B cell (primary cell): ENCODE measurements at regions not wholly inside any gene's neighbourhood (a gene's known extent, or its start where the extent isn't known, plus 50 kb on each side); places are given as distances from the start of the nearest gene placed in this dataset.
"Not testable (repeated sequence)": the region's sequence is repeated elsewhere in the genome, so short reads cannot be mapped to it uniquely, and the experiment has no call there.

Experiments used
- ATAC-seq: fragments of 200-7000 bp; cut with Tn5 transposase; one replicate; pipeline ENCODE4 v1.10.0; 2021; ENCODE audit warnings: low read depth, mild to moderate bottlenecking, moderate number of reproducible peaks, moderate library complexity
- CTCF ChIA-PET: fragments of 350-600 bp; sonication (Branson Sonifier 250); formaldehyde crosslinking; loops from one replicate; lab custom pipeline; 2021; ENCODE audit warnings: antibody characterized with exemption, inconsistent platforms; lab: Charles Lee
- POLR2A ChIA-PET: fragments of 350-600 bp; sonication (Branson Sonifier 250); formaldehyde crosslinking; loops from one replicate; lab custom pipeline; 2021; ENCODE audit warnings: antibody characterized with exemption; lab: Charles Lee
- DNase-seq: peaks from one replicate; pipeline ENCODE4 v3.0.0; 2013
- H2AFZ ChIP-seq: 2 replicates; pipeline ENCODE4 v1.6.1; 2012; ENCODE audit warnings: mild to moderate bottlenecking, low read depth, low read length; ENCODE audit not compliant: insufficient read depth, poor library complexity, severe bottlenecking
- H3K27ac ChIP-seq, 2 donors: 1 replicate in 1 of 2; 2 replicates in 1 of 2; pipeline ENCODE4 v1.5.1; 2012 to 2013; ENCODE audit warnings: low read length in 2 of 2, mild to moderate bottlenecking in 2 of 2, moderate library complexity in 1 of 2
- H3K27me3 ChIP-seq, 4 experiments: fragments of 200-600 bp in 1 of 4; sonication (generic) in 1 of 4; replicated peaks in 1 of 4; 1 replicate in 2 of 4; 2 replicates in 2 of 4; pipeline versions ENCODE4 v1.6.1 to v1.7.0; 2013 to 2016; ENCODE audit warnings: low read length in 3 of 4, mild to moderate bottlenecking in 2 of 4, mixed read lengths in 1 of 4, moderate library complexity in 1 of 4; ENCODE audit not compliant: insufficient read depth in 4 of 4, control insufficient read depth in 3 of 4; ENCODE audit errors: control extremely low read depth in 1 of 4
- H3K36me3 ChIP-seq, 2 experiments: replicated peaks in 1 of 2; 1 replicate in 1 of 2; 2 replicates in 1 of 2; pipeline versions ENCODE4 v1.6.1 to v1.7.1; 2013; ENCODE audit warnings: low read length in 1 of 2; ENCODE audit not compliant: insufficient read depth in 2 of 2, control insufficient read depth in 1 of 2; ENCODE audit errors: control extremely low read depth in 1 of 2, extremely low read depth in 1 of 2
- H3K4me1 ChIP-seq, 2 donors: fragments of 200-600 bp in 1 of 2; sonication (generic) in 1 of 2; 1 replicate in 1 of 2; 2 replicates in 1 of 2; pipeline versions ENCODE4 v1.5.1 to v1.6.1; 2013 to 2017; ENCODE audit warnings: low read length in 2 of 2; ENCODE audit not compliant: control insufficient read depth in 2 of 2, insufficient read depth in 2 of 2
- H3K4me2 ChIP-seq: replicated peaks from 2 replicates; pipeline ENCODE3; 2012; ENCODE audit warnings: mild to moderate bottlenecking, low read depth, low read length; ENCODE audit not compliant: poor library complexity, severe bottlenecking
- H3K4me3 ChIP-seq, 5 experiments: fragments of 200-600 bp in 1 of 5; sonication (generic) in 1 of 5; 1 replicate in 3 of 5; 2 replicates in 2 of 5; pipeline versions ENCODE4 v1.5.1 to v1.7.0; 2011 to 2016; ENCODE audit warnings: low read length in 4 of 5, mild to moderate bottlenecking in 4 of 5, low read depth in 2 of 5, control low read depth in 1 of 5, moderate library complexity in 1 of 5; ENCODE audit not compliant: insufficient read depth in 1 of 5; ENCODE audit errors: control extremely low read depth in 1 of 5, extremely low read depth in 1 of 5
- H3K79me2 ChIP-seq: fragments of 200-600 bp; sonication (generic); one replicate; pipeline ENCODE4 v1.6.0; 2016; ENCODE audit warnings: low read length; ENCODE audit not compliant: control insufficient read depth, insufficient read depth
- H3K9ac ChIP-seq: fragments of 200-600 bp; sonication (generic); 2 replicates; pipeline ENCODE4 v1.6.1; 2017; ENCODE audit warnings: mild to moderate bottlenecking, low read length, moderate library complexity
- H3K9me3 ChIP-seq, 3 donors: one replicate each; pipeline versions ENCODE4 v1.6.1 to v1.7.1; 2013; ENCODE audit warnings: low read length in 2 of 3; ENCODE audit not compliant: control insufficient read depth in 2 of 3, insufficient read depth in 1 of 3; ENCODE audit errors: control extremely low read depth in 1 of 3
- H4K20me1 ChIP-seq: 2 replicates; pipeline ENCODE4 v1.6.0; 2012; ENCODE audit warnings: mild to moderate bottlenecking, low read length; ENCODE audit not compliant: insufficient read depth, control insufficient read depth, poor library complexity, severe bottlenecking
- H3K27ac Mint-ChIP-seq: one replicate; pipeline ENCODE4 v1.8.0; 2021; ENCODE audit warnings: mixed read lengths
- H3K27me3 Mint-ChIP-seq: one replicate; pipeline ENCODE4 v1.8.0; 2021; ENCODE audit warnings: mixed read lengths
- H3K4me1 Mint-ChIP-seq: one replicate; pipeline ENCODE4 v1.8.0; 2021; ENCODE audit warnings: mixed read lengths
- H3K4me3 Mint-ChIP-seq: one replicate; pipeline ENCODE4 v1.8.0; 2021; ENCODE audit warnings: mixed read lengths
- H3K9me3 Mint-ChIP-seq: one replicate; pipeline ENCODE4 v1.8.0; 2022; ENCODE audit warnings: mixed read lengths; ENCODE audit not compliant: insufficient read depth
- CTCF ChIP-seq: fragments of 200-600 bp; IDR thresholded peaks from one replicate; pipeline ENCODE4 v1.8.0; 2022; ENCODE audit warnings: antibody characterized with exemption, mild to moderate bottlenecking
- EZH2 ChIP-seq: IDR thresholded peaks from 2 replicates; pipeline ENCODE4 v1.6.1; 2012; ENCODE audit warnings: borderline replicate concordance, low read depth, mild to moderate bottlenecking, moderate library complexity, low read length; ENCODE audit not compliant: insufficient read depth, poor library complexity, severe bottlenecking
- WGBS: methylation state at CpG from one replicate; pipeline ENCODE4 v1.1.5; 2013; ENCODE audit warnings: missing lambda C conversion rate; ENCODE audit not compliant: insufficient coverage; 5-methylcytosine and 5-hydroxymethylcytosine counted together
- intact Hi-C: fragments of 100-400 bp; cut with micrococcal nuclease; formaldehyde crosslinking; loops from one replicate; pipeline ENCODE4 v1.10.0; 2022

- Histone ChIP-seq H3K27me3 (no peaks in the 10 kb centered on the region), H3K36me3 (no peaks in the 10 kb centered on the region), H3K4me1 (no peaks in the 10 kb centered on the region), H3K9me3 (peaks cover 0 to 2% (median 0%) of the 10 kb centered on the region in 3 donors), H3K79me2 (no peaks in the 10 kb centered on the region), H3K4me2 (no peak overlapping the region), H2AFZ (no peak overlapping the region), H3K4me3 (no peak overlapping the region), H4K20me1 (no peaks in the 10 kb centered on the region), H3K9ac (no peak overlapping the region), H3K27ac (no peak overlapping the region)
- ATAC-seq (no peak), DNase-seq (no peak)
- no peak for TF ChIP-seq CTCF
- TF ChIP-seq EZH2 = no peak
- H3K4me3 Mint-ChIP-seq = no peak overlapping the region
- CTCF ChIA-PET = no interaction called here
- intact Hi-C loops = no loop called here
- POLR2A ChIA-PET = no interaction called here
- WGBS = 80% methylated on average over 1 of the region's 4 CpGs
- no peaks in the 10 kb centered on the region for H3K27me3 Mint-ChIP-seq
- H3K27ac Mint-ChIP-seq = no peak overlapping the region
- peaks cover 3% of the 10 kb centered on the region for H3K9me3 Mint-ChIP-seq
- no peaks in the 10 kb centered on the region for H3K4me1 Mint-ChIP-seq
Observed at GRCh38 chr13:89518289-89519077, 1829.0 kb upstream of the MIR17HG start.

GRCh38 chr13:89520468-89520867 is 1827.0 kb upstream of the MIR17HG start:
- peaks cover 3% of the 10 kb centered on the region for H3K9me3 Mint-ChIP-seq
- DNase-seq (no peak), ATAC-seq (no peak)
- Histone ChIP-seq H4K20me1 (no peaks in the 10 kb centered on the region), H3K4me3 (no peak overlapping the region), H3K27ac (no peak overlapping the region), H2AFZ (no peak overlapping the region), H3K4me2 (no peak overlapping the region), H3K4me1 (no peaks in the 10 kb centered on the region), H3K27me3 (no peaks in the 10 kb centered on the region), H3K9me3 (peaks cover 0 to 2% (median 0%) of the 10 kb centered on the region in 3 donors), H3K79me2 (no peaks in the 10 kb centered on the region), H3K36me3 (no peaks in the 10 kb centered on the region), H3K9ac (no peak overlapping the region)
- H3K27me3 Mint-ChIP-seq = no peaks in the 10 kb centered on the region
- no peak overlapping the region for H3K27ac Mint-ChIP-seq
- no peak overlapping the region for H3K4me3 Mint-ChIP-seq
- intact Hi-C loops = no loop called here
- TF ChIP-seq EZH2 = no peak
- no peak for TF ChIP-seq CTCF
- no peaks in the 10 kb centered on the region for H3K4me1 Mint-ChIP-seq
- ChIA-PET POLR2A (no interaction called here), CTCF (no interaction called here)

- H4K20me1 ChIP-seq, H3K27me3 Mint-ChIP-seq, H3K9ac ChIP-seq, H3K4me1 Mint-ChIP-seq, intact Hi-C loops, H3K4me2 ChIP-seq, ATAC-seq, CTCF ChIA-PET, H3K79me2 ChIP-seq, H3K4me3 ChIP-seq, DNase-seq, POLR2A ChIA-PET, H3K4me1 ChIP-seq, H3K27ac Mint-ChIP-seq, H3K27ac ChIP-seq, H3K27me3 ChIP-seq, H3K4me3 Mint-ChIP-seq, H3K36me3 ChIP-seq, H3K9me3 ChIP-seq, H3K9me3 Mint-ChIP-seq, H2AFZ ChIP-seq: not testable (repeated sequence)
- no CpG with 5 or more reads among the region's 2 CpGs for WGBS
Observed at GRCh38 chr13:89521672-89522071, 1825.8 kb upstream of the MIR17HG start.
